Transverse colon (tissue), 4 donors: ENCODE measurements at regions not wholly inside any gene's neighbourhood (a gene's known extent, or its start where the extent isn't known, plus 50 kb on each side); places are given as distances from the start of the nearest gene placed in this dataset.
"Not testable (repeated sequence)": the region's sequence is repeated elsewhere in the genome, so short reads cannot be mapped to it uniquely, and the experiment has no call there.

ENCODE experiments used
- DNase-seq: peaks from one replicate; pipeline ENCODE4 v3.0.0-alpha.2; 2019
- H3K27ac ChIP-seq, 4 donors: fragments of 200-600 bp; sonication (generic); 2 replicates each; pipeline ENCODE4 v1.5.1; 2016 to 2018; ENCODE audit warnings: inconsistent platforms in 4 of 4
- H3K27me3 ChIP-seq: fragments of 200-600 bp; sonication (generic); 2 replicates; pipeline ENCODE4 v1.5.1; 2017; ENCODE audit warnings: inconsistent platforms
- H3K36me3 ChIP-seq, 4 donors: fragments of 200-600 bp; sonication (generic); 2 replicates each; pipeline ENCODE4 v1.5.1; 2017 to 2019; ENCODE audit warnings: inconsistent platforms in 4 of 4
- H3K4me1 ChIP-seq, 4 donors: fragments of 200-600 bp; sonication (generic); 2 replicates each; pipeline ENCODE4 v1.5.1; 2017 to 2020; ENCODE audit warnings: inconsistent platforms in 4 of 4
- H3K4me3 ChIP-seq, 4 donors: fragments of 200-600 bp; sonication (generic); 1 replicate in 1 of 4; 2 replicates in 3 of 4; pipeline versions ENCODE4 v1.5.1 to v1.6.1; 2017 to 2019; ENCODE audit warnings: inconsistent platforms in 4 of 4
- H3K9me3 ChIP-seq, 2 donors: fragments of 200-600 bp; sonication (generic); 2 replicates each; pipeline ENCODE4 v1.5.1; 2017 to 2019; ENCODE audit warnings: inconsistent platforms in 2 of 2
- EP300 ChIP-seq: sonication (generic); formaldehyde crosslinking; IDR thresholded peaks from one replicate; pipeline ENCODE4 v1.6.1; 2017; ENCODE audit warnings: antibody characterized with exemption, low read depth
- POLR2A ChIP-seq: fragments of 450-650 bp; IDR thresholded peaks from one replicate; pipeline ENCODE4 v1.6.1; 2016; ENCODE audit warnings: antibody characterized with exemption, mild to moderate bottlenecking, moderate library complexity
- POLR2AphosphoS5 ChIP-seq, 3 donors: sonication (generic); formaldehyde crosslinking; IDR thresholded peaks; one replicate each; pipeline ENCODE4 v1.6.1; 2016; ENCODE audit warnings: antibody characterized with exemption in 3 of 3
- WGBS, 2 donors: methylation state at CpG; one replicate each; pipeline ENCODE4 v1.1.5; 2018; ENCODE audit warnings: low coverage in 1 of 2; 5-methylcytosine and 5-hydroxymethylcytosine counted together
- in situ Hi-C, 4 donors: fragments of 200-750 bp; cut with MboI; loops; one replicate each; pipeline versions ENCODE4 v1.15.0 to v1.15.1; 2017; ENCODE audit warnings: low sequenced_read_pairs in 3 of 4, low pct_ligation_motif_present in 1 of 4, low pct_unique_long_range_greater_than_20kb in 1 of 4
- intact Hi-C: fragments of 100-400 bp; cut with DNase I; formaldehyde crosslinking; loops from one replicate; pipeline ENCODE4 v1.15.1; 2023; ENCODE audit warnings: low total_unique reads
- TF ChIP-seq, protein P1 (sequence below), 5 experiments: fragments of 200-600 bp in 3 of 5; fragments of 450-650 bp in 2 of 5; sonication (generic) in 3 of 5; IDR thresholded peaks; 1 replicate in 2 of 5; 2 replicates in 3 of 5; pipeline ENCODE4 v1.5.1; 2016 to 2017; ENCODE audit warnings: antibody characterized with exemption in 5 of 5, inconsistent platforms in 3 of 5, mild to moderate bottlenecking in 2 of 5, moderate library complexity in 1 of 5

DNA sequence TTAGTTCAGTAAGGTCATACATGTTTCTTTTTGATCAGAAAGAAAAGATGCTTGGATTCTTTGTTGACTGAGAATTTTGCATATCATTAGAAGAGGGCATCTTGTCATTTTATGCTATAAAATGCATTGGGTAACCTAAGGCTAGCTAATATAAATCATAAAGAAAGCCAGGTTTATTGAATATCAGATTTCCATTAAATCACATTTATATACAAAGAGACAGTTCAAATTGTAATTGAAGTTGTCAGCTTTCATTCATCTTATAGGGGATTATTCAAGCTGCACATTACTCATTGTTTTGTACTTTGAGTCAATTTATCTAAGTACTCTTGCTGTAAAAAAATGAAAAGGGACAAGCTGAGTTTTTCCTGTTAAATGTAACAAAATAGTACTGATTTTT is 259.1 kb upstream of the CDH12 start:
- DNase-seq: no peak
- no peaks in the 10 kb centered on the region for H3K27me3 ChIP-seq
- no peaks in the 10 kb centered on the region for H3K9me3 ChIP-seq
- H3K4me1 ChIP-seq: no peaks in the 10 kb centered on the region
- H3K4me3 ChIP-seq: no peak overlapping the region
- intact Hi-C loops (no loop called here), in situ Hi-C loops (no loop called here)
- TF ChIP-seq POLR2A (no peak), POLR2AphosphoS5 (IDR thresholded peaks at IDR 0.05) (no peak), EP300 (no peak)
- TF ChIP-seq, protein P1, sequence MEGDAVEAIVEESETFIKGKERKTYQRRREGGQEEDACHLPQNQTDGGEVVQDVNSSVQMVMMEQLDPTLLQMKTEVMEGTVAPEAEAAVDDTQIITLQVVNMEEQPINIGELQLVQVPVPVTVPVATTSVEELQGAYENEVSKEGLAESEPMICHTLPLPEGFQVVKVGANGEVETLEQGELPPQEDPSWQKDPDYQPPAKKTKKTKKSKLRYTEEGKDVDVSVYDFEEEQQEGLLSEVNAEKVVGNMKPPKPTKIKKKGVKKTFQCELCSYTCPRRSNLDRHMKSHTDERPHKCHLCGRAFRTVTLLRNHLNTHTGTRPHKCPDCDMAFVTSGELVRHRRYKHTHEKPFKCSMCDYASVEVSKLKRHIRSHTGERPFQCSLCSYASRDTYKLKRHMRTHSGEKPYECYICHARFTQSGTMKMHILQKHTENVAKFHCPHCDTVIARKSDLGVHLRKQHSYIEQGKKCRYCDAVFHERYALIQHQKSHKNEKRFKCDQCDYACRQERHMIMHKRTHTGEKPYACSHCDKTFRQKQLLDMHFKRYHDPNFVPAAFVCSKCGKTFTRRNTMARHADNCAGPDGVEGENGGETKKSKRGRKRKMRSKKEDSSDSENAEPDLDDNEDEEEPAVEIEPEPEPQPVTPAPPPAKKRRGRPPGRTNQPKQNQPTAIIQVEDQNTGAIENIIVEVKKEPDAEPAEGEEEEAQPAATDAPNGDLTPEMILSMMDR (IDR thresholded peaks at IDR 0.05): no peak
- H3K36me3 ChIP-seq: no peaks in the 10 kb centered on the region
- H3K27ac ChIP-seq: no peak overlapping the region

DNA sequence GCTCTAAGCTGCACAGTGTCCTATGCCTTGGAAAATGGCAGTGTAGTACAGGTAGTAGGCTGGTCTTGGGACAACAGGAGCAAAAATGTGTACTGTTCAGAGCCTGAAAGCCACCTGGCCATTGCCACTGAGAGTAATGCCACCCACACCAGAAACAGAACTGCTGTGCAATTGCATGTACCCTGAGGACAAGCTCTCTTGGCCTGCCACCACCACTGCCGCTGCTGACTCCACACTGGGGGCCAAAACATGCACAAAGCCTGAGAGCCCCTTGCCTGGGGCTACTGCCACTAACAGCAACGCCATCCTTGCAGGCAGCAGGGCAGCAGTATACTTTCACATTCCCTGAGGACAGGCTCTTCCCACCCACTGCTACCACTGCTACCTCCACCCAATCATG is 251.9 kb upstream of the CDH12 start:
- Histone ChIP-seq H3K36me3 (no peaks in the 10 kb centered on the region), H3K27me3 (no peaks in the 10 kb centered on the region), H3K27ac (no peak overlapping the region), H3K4me3 (no peak overlapping the region), H3K9me3 (peaks cover 0 to 3% of the 10 kb centered on the region in 2 donors), H3K4me1 (no peaks in the 10 kb centered on the region)
- no peak for DNase-seq
- WGBS, 2 donors: 90% methylated on average over 2 of the region's 2 CpGs; no CpG with 5 or more reads in 1 of the 2 donors
- in situ Hi-C loops: no loop called here
- intact Hi-C loops: no loop called here
- TF ChIP-seq EP300 (no peak), POLR2AphosphoS5 (IDR thresholded peaks at IDR 0.05) (no peak), POLR2A (no peak)
- TF ChIP-seq, protein P1 (IDR thresholded peaks at IDR 0.05): no peak

DNA sequence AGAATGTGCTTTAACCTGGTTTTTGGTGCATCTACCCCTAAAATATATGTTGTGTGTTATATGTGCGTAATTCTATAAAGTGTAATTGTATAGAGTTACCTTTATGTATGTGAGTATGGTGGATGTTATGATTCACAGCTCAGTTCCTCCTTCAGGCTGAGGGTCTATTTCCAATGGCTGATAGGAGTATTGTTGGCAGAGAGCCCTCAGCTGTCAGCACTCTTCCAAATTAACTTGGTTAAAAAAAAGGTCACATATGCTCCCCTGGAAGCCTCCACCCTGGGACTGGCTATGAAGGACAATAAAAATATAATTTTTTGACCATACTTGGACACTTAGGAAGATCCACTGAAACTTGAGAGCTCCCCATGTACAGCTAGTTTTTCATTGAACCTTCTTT is 250.4 kb upstream of the CDH12 start:
- 40 to 92% methylated on average over 1 of the region's 1 CpG for WGBS, 2 donors
- no peaks in the 10 kb centered on the region for H3K27me3 ChIP-seq

DNA sequence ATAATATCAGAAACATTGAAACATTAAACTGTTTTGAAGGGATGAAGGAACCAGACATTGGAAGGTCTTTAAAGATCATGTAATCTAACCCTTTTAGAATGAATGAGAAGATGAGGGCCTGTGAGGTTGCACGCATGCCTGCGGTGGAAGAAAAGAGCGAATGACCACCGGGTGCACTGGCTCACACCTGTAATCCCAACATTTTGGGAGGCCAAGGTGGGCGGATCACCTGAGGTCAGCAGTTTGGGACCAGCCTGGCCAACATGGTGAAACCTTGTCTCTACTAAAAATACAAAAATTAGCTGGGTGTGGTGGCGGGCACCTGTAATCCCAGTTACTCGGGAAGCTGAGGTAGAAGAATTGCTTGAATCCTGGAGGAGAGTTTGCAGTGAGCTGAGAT is 242.3 kb upstream of the CDH12 start:
- H3K27me3 ChIP-seq, in situ Hi-C loops, H3K36me3 ChIP-seq, H3K27ac ChIP-seq, H3K4me1 ChIP-seq, H3K4me3 ChIP-seq, H3K9me3 ChIP-seq, DNase-seq, intact Hi-C loops: not testable (repeated sequence)
- WGBS, 2 donors: 92 to 93% methylated on average over 5 to 7 of the region's 7 CpGs

More for the DNA sequence above, 250.4 kb upstream of the CDH12 start:
- DNase-seq: no peak
- intact Hi-C loops: no loop called here
- Histone ChIP-seq H3K4me3 (no peak overlapping the region), H3K9me3 (peaks cover 0 to 3% of the 10 kb centered on the region in 2 donors), H3K36me3 (no peaks in the 10 kb centered on the region), H3K4me1 (no peaks in the 10 kb centered on the region), H3K27ac (no peak overlapping the region)
- in situ Hi-C loops: no loop called here
- TF ChIP-seq, protein P1 (IDR thresholded peaks at IDR 0.05): no peak
- TF ChIP-seq EP300 (no peak), POLR2AphosphoS5 (IDR thresholded peaks at IDR 0.05) (no peak), POLR2A (no peak)

DNA sequence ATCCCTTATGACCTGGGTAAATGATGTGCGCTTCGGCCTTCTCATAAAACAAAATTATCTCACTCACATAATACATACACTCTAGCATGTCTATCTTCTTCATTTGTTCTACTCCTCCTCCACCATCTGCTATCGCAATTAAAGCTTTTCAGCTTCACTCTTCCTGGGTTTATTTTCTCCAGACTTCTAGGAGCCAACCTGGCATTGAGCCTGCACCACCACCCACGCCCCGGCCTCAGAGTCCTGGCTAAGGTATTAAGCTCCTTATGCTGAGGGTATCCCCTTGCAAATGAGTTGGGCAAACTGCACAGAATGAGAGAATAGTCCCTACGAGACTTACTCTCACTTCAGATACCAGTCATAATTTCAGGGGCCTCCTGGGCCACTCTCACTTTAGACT is 236.1 kb upstream of the CDH12 start:
- intact Hi-C loops (no loop called here), in situ Hi-C loops (no loop called here)
- Histone ChIP-seq H3K4me3 (no peak overlapping the region), H3K4me1 (no peaks in the 10 kb centered on the region), H3K27ac (no peak overlapping the region), H3K36me3 (no peaks in the 10 kb centered on the region), H3K27me3 (no peaks in the 10 kb centered on the region), H3K9me3 (no peaks in the 10 kb centered on the region)
- no peak for DNase-seq
- WGBS, 2 donors: 74 to 89% methylated on average over 6 of the region's 6 CpGs
- TF ChIP-seq POLR2AphosphoS5 (IDR thresholded peaks at IDR 0.05) (no peak), POLR2A (no peak), EP300 (no peak)
- TF ChIP-seq, protein P1 (IDR thresholded peaks at IDR 0.05): no peak
